DMS153 treated with DMSO at 0.1 percent for 48 hours (cell line): ENCODE measurements at regions not wholly inside any gene's neighbourhood (a gene's known extent, or its start where the extent isn't known, plus 50 kb on each side); places are given as distances from the start of the nearest gene placed in this dataset.

Experiments used
- DNase-seq: peaks from one replicate; lab custom pipeline; 2025; ENCODE audit not compliant: unreplicated experiment; lab: John Stamatoyannopoulos, UW

DNA sequence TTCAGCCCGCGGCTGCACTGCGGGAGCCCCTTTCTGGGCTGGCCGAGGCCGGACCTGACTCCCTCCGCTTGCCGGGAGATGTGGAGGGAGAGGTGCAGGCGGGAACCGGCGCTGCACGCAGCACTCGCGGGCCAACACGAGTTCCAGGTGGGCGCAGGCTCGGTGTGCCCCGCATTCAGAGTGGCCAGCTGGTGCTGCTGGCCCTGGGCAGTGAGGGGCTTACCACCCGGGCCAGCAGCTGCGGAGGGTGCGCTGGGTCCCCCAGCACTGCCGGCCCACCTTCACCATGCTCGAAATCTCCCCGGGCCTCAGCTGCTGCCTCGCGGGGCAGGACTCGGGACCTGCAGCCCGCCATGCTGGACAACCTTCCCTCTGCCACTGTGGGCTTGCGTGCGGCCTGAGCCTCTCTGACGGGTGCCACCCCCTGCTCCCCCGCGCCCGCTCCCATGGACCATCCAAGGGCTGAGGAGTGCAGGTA, 733.5 kb upstream of the CCDC54 start:
- DNase-seq, result no peak

DNA sequence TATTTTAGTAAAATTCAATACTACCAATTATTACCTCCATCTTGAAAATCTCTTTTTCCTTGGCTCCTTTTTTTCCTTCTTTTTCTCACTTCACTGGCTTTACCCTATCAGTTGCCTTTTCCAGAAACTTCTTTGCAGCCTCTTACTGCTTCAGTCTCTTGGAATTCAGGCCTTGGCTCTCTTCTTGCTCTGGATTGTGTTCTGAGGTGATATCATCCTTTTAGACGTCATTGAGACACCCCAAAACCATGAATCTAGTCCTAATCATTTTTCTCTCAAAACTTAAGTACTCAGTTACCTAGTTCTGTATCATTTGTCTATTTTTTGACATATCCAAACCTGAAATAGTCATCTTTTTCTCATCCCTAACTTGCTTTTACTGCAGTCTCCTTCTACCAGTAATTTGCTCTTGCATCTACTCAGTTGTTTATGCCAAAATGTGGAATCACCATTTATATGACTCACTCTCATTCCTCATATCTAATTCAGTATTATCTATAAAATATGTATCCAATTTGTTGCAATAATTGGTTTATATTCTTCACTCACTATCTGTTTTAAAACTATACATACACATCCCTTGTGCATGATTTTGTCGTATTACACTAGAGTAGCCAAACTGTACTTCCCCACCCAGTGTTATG, 703.2 kb upstream of the CCDC54 start:
- DNase-seq, result no peak

DNA sequence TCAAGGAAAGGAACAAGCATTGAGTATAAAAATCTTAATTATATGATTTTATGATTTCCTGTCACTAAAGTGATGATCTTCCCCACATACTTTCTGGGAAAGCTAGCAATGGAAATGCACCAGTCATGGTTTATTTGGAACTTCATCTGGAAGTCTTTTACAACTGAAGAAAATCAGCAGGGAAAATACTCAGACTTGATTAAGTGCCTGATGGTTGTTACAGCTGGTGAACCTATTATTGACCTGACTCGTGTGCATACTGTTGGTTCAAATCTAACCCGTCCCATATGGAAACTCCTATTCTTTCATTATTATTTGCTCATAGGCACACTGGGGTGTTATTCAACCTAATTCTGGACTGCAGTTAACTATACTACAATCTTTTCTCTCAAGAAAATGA, 701.8 kb upstream of the CCDC54 start:
- DNase-seq, result no peak

DNA sequence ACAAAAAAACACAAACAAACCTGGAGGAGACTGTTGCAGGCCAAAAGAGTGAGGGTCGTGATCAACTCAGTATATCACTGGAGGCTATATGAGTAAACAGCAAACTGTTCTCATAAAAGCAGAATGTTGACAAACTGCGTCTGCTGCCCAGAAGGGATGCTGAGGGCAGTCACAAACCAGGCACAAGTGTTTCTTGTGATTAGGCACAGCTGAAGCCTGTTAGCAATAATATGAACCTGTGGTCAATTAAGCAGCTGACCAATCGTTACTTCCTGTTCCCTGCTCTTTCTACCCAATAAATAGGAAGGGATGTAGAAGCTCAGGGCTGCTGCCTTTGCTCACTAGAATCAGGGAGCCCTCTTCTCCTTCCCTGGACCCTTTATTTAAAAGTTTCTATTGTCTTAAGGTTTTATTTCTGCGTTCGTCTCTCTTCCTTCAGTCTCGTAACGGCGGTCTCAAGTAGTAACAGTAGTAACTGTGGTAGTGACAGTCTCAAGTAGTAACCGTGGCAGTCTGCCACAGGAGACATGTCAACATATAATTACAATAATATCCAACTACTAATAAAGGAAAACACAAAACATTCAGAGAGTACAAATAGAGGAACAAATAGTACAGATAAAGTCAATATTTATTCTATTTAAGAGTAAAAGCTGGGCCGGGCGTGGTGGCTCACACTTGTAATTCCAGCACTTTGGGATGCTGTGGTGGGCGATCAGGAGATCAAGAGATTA, 698.4 kb upstream of the CCDC54 start:
- no peak for DNase-seq

DNA sequence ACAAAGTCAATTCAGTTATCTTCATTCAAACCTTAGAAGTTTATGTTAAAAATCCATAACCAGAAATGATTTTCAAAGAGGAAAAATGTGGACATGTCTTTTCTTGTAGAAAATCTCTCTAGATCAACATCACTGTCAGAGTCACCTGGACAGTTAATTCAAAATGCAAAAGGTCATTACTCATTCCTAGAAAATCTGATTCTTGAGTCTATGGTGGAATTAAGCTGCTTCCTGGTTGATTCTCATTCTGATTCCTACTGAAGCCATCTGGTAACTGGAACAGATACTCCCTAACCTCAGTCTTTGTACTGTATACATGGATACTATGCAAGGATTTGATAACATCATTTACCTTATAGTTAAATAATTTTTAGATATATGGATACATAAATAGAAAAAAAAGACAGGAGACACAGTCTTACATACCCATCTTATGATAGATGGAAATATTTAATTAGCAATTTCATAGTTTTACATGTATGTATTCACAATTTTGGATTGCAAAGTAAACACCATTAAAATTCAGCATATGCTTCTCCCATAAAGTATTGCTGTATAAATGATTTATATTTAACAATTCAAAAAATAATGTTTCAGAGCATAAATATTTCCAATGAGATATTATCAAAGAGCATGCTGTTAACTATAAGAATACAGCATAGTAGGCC, 693.2 kb upstream of the CCDC54 start:
- DNase-seq, result no peak

DNA sequence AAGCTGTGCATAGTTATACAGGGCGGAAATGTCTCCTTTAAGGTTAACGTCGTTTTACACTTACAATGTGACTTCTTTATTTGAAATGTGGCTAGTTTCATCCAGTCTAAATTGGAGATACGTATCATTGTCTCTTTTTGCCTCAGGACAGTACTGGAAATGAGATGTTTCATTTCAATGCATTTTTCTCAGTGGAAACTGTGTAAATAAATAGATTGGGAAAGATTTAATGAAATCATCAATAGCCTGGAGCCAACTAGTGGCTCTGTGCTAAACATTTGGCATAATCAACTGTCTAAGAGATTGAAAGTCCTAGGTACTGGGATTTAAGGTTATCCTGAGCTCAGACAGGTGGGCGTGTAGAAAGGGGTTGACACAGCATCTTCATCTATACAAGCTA, 691.5 kb upstream of the CCDC54 start:
- no peak for DNase-seq

DNA sequence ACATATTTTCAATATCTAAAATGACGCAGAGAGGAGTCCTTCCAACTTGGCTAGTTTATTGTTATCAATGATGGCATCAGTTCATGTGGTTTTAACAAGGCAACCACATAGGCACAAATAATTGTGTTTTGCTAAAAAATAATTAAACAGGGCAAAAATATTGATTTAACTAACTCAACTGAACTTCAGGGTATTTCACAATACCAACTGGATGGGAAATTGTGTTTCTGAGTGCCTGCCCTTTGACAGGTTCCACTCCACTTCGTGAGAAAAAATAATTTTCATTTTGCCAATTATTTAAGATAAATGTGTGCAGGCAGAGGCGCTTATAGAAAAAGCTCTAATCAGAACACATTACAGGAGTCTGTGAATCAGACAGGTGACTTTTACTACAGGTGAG, 689.3 kb upstream of the CCDC54 start:
- no peak for DNase-seq

DNA sequence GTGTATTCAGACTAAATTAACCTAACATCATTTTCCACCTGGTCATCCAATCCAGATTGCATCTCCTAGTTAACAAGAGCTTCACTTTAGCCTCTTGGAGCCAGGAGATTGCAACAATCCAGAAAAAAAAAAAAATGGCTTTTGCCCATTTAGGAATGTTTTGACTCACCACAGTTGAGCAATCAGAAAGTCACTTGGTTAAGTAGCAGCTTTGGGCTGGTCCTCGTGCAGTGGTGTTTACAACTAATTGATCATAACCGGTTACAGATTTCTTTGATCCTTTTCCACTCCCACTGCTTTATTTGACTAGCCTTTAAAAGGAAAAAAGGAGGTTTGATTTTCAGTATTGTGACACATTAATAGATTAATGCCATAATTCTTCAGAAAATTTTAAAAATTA, 688.8 kb upstream of the CCDC54 start:
- DNase-seq, result no peak

DNA sequence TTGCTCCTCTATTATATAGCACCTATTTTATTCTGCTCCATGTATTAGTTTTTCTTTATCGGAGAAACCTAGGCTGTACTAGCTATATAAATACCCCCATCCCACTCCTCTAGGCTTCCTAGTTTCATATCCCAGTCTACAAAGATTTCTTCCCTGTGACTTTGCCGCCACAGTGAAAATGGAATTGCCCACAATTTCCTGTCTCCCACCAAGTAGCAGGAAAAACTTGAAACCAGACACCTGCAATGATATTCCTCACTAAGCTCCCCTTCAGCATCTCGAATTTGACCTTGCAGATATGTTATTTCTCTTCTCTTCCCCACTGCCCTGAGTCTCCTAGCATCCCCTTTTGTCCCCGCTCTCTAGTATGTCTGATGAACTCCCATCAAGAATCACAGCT, 685.8 kb upstream of the CCDC54 start:
- DNase-seq, result no peak

DNA sequence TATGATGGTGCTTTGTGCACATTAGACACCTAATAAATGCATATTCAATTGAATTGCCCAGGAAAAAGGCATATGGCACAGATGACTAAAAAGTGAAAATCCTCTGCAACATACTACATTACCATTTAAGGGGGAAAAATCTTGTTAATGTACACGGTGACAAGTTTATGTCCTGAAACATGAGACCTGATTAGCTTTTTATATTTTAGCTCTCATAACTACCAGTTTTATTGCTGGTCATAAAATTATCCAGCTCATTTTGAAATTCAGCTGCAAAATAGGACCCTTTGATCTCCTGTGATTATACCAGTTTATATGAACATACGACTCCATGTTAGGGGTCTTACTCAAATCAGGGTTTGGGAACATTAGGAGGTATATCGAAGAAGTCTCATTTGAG, 684.6 kb upstream of the CCDC54 start:
- no peak for DNase-seq

DNA sequence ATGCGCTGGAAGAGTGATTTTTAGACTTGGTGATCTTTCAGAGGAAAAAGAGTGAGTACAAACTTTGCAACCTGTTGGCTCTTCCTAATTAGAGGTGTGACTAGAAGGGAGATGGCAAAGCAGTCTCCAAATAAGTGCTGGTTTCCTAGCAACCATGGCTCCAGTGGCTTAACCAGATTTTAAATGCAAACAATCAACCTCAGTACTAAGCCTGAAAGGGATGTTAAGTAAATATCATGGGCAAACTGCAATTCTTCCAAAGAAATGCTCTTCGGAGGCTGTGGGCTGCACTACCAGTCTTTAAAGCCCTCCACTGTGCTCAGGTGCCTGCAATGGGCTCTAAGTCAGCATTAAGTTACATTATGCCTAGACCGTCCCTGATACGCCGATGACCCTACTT, 678.1 kb upstream of the CCDC54 start:
- DNase-seq, result peak; percentile 74

DNA sequence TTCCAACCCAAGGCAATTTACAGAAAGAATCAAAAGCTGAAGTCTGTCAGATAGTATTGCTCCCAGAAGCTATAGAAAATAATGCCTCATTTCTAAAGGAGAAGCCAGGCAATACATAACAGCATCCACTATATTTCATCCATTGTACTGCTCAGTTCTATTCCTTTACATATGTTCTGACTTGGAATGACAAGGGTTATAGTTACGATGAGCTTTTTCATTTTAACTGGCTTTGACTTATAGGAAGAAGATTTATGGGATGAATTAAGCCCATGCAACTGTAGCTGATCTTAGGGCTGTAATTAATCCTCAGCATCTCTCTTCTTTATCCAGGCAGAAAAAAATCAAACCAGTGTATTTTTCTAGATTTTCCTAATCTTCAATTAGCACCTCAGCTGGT, 676.3 kb upstream of the CCDC54 start:
- DNase-seq, result no peak

DNA sequence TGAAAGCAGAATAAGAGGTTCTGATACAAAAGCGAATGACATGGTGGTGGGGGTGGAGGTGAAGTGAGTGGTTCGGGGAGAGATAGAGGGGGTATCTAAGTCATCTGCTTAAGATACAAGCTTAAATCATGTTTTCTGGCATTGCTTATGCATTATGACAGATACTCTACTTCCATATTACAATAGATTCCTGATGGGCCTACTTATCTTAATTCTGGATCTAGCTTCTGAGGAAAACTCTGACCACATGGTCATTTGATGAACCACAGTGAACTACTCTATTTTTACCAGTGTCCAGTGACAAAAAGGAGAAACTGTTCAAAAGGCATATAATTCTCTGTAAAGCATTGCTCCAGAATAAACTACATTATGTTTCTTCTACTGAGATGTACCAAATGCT, 673.7 kb upstream of the CCDC54 start:
- no peak for DNase-seq

DNA sequence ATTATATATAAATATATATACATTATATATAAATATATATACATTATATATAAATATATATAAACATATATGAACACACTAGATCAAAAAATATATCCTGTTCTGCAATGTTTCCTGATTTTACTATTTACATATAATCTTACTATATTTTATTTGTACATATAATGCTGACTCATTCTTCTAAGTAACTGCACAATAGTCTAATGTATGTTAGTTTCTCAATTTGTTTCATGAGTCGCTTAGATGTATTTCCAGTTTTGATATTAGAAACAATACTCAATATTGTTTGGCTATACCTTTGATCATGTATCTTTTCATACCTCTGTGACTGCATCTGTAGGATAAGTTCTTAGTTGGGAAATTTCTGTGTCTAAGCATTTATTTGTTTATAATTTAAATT, 669.9 kb upstream of the CCDC54 start:
- no peak for DNase-seq

DNA sequence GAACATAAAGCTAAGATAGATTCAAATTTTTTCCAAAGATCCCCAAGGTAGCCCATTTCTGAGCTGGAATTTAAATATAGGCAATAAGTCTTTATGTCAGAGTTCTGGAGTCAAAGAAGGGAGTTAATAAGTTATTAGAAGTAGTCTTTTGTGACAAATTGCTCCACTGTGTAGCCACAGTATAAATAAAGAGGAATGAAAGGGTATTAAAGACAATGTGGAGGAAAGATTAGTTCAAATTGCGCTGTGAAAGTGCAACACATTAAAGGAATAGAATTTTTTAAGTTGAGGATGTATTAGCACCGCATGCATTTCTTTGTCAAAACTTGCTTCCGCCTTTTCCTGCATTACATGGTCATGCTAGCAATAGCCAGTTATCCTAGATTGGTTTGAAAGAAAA, 666.6 kb upstream of the CCDC54 start:
- no peak for DNase-seq

DNA sequence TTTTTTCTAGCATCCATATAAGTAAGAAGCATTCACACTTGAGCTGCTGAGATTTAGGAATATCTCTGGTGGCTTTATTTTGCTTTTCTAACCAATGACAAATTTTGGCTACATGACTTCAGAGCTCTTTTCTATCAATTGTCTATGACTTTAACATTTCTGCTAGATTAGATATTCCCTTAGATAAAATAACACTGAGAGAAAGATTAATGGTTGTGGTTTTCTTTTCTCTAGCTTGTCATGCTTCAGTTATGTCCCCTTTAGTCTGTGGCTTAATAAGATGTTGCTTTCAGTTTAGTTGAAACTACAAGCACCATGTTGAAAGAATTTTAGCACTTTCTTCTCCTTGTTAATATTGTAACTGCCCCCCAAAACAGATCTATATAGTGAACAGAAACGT, 665.6 kb upstream of the CCDC54 start:
- DNase-seq, result no peak

DNA sequence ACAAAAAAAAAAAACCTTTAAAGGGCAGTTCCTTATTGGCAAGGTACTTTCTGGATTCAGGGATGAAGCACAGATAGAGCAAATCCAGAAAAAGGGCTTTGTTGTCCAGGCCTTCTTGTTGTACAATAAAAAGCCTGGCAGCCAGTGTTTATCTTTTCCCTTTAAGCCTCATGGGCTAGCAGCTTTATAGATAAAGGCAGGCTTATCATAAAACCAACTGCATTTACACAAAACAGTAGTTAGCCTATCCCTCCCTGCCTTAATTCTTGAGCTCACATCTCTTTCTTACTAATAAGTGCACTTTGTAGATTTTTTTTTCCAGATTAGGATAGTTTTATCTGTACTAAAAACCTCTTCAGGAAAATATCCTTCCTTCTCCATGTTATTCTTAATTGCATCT, 662.8 kb upstream of the CCDC54 start:
- no peak for DNase-seq

DNA sequence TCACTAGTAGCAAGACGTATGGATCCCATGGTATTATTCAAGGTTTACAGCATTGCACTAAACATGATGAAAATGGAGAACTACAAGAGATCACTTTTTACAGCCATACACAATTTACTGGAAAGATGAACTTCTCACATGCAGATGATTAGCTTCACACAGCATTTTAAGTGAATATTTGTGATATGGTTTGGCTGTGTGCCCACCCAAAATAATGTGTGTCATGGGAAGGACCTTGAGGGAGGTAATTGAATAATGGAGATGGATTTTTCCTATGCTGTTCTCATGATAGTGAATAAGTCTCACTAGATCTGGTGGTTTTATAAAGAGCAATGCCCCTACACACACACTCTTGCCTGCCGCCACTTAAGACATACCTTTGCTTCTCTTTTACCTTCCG, 662.0 kb upstream of the CCDC54 start:
- DNase-seq, result no peak

DNA sequence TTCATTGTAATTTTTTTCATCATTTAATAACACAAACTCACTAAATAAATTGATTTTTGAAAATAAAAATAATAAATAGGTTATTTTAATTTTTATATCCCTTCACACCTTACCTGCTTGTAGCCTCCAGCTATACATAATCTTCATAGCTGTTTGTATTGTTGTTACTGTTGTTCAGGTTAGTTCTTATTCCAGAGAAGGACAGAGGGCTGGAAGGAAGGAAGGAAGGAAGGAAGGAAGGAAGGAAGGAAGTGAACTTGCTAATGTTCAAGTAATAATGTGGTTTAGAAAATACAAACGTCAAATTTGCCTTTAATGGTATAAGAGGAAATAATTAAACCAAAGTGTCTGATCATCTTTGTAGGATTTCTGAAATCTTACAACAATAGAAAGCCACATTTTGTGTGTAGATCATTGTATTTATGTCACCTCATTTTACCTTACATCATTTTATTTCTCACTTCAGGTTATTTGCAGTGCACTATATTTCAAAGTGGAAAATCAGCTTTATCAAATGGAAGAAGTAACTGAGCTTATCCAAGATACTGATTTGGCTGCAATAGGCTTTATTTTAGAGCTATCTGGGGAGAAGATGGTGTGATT, 660.0 kb upstream of the CCDC54 start:
- no peak for DNase-seq

DNA sequence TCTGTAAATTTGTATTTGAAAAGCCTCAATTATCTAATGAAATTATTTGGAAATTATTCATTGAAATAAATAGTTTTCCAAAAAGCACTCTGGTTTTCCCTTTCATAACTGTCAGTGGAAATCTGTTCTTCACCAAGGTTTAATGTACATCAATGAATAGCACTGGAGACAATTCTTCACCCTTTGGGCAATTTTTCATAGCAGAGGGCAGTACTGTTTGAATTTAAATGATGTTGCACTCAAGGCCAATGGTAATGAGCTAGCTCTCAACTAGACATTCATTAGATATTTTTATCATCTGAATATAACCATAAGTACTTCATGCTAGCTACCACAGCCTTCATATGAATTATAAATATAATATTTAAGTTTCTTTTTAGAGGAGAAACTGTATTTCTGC, 658.2 kb upstream of the CCDC54 start:
- no peak for DNase-seq

DNA sequence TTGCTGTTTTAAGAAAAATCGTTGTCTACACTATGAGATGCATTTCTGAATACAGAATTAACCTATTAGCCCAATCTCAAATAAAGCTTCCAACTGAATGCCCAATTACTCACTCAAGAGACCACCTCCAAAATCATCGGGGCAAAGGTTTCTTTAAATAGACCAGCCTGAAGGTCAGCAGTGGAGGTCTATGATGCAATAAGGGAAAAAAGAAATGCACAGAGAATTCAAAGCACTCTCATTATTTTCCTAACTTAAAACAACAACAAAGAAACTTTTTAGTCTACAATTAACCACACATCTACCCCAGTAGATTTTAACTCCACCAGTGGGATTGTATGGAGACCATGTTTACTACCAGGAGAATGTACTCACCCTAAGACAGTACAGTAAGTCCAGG, 657.7 kb upstream of the CCDC54 start:
- DNase-seq, result no peak

DNA sequence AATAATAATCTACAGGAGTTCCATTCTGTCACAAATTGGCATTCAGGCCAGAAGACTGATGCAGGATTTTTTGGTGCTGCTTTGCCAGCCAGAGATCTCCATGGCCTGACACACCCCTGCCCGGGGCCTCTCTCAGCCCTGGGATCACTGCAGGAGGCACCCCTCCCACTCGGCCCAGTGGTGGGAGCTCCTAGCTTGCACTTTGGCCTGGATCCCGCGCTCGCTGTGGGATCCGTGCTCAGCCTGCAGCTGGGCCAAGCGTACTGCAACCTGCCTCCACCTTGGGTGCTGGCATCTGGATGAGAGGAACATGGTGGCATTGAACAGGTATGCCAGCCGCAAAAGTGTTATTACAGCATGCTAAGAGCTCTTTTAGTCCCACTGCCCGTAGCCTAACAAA, 656.7 kb upstream of the CCDC54 start:
- no peak for DNase-seq
